GM12892 (cell line): ENCODE measurements at regions not wholly inside any gene's neighbourhood (a gene's known extent, or its start where the extent isn't known, plus 50 kb on each side); places are given as distances from the start of the nearest gene placed in this dataset.

ENCODE experiments used
- DNase-seq: peaks from one replicate; pipeline ENCODE4 v3.0.0; 2011; ENCODE audit not compliant: insufficient read length
- FAIRE-seq: peaks from 2 replicates; lab custom pipeline; 2011; peaks lifted over from hg19 to GRCh38; lab: Jason Lieb, UNC
- POLR2A ChIP-seq: IDR thresholded peaks from 2 replicates; pipeline ENCODE4 v1.6.1; 2011; ENCODE audit warnings: low read depth, low read length, control low read depth
- POLR2AphosphoS5 ChIP-seq: IDR thresholded peaks from 2 replicates; pipeline ENCODE4 v1.6.1; 2011; ENCODE audit warnings: low read depth, low read length, control low read depth
- TAF1 ChIP-seq: IDR thresholded peaks from 2 replicates; pipeline ENCODE4 v1.6.1; 2011; ENCODE audit warnings: low read depth, mild to moderate bottlenecking, control low read depth, low read length, borderline replicate concordance

GRCh38 chr2:16137080-16137755 is 196.9 kb downstream of the MYCN start:
- DNase-seq (no peak), FAIRE-seq (no peak)
- TF ChIP-seq POLR2A (no peak), TAF1 (no peak), POLR2AphosphoS5 (no peak)

- DNase-seq, result no peak
- TF ChIP-seq POLR2AphosphoS5 (no peak), POLR2A (no peak), TAF1 (no peak)
- FAIRE-seq, result no peak
These were observed 196.2 kb downstream of the MYCN start for GRCh38 chr2:16136461-16137035.

- no peak for FAIRE-seq
- no peak for DNase-seq
- TF ChIP-seq POLR2AphosphoS5, result no peak
- TF ChIP-seq TAF1, result no peak
- TF ChIP-seq POLR2A, result no peak
These were observed 195.6 kb downstream of the MYCN start for GRCh38 chr2:16135913-16136310.

- TF ChIP-seq TAF1 (no peak), POLR2A (no peak), POLR2AphosphoS5 (no peak)
- FAIRE-seq (no peak), DNase-seq (no peak)
These were observed 195.0 kb downstream of the MYCN start for GRCh38 chr2:16135196-16135912.

- FAIRE-seq (no peak), DNase-seq (no peak)
- no peak for TF ChIP-seq POLR2AphosphoS5
- TF ChIP-seq TAF1, result no peak
- no peak for TF ChIP-seq POLR2A
These were observed 194.3 kb downstream of the MYCN start for GRCh38 chr2:16134436-16135165.

GRCh38 chr2:16130906-16131400 is 190.6 kb downstream of the MYCN start:
- TF ChIP-seq POLR2A (no peak), TAF1 (no peak)
- FAIRE-seq (no peak), DNase-seq (no peak)

GRCh38 chr2:16130541-16130880 is 190.2 kb downstream of the MYCN start:
- FAIRE-seq, result no peak
- no peak for DNase-seq
- TF ChIP-seq TAF1 (no peak), POLR2A (no peak), POLR2AphosphoS5 (no peak)

- DNase-seq (no peak), FAIRE-seq (no peak)
- TF ChIP-seq TAF1 (no peak), POLR2A (no peak), POLR2AphosphoS5 (no peak)
These were observed 189.6 kb downstream of the MYCN start for GRCh38 chr2:16129716-16130540.

- DNase-seq (no peak), FAIRE-seq (no peak)
- no peak for TF ChIP-seq POLR2A
- TF ChIP-seq TAF1, result no peak
- TF ChIP-seq POLR2AphosphoS5, result no peak
These were observed 188.6 kb downstream of the MYCN start for GRCh38 chr2:16128746-16129610.

GRCh38 chr2:16127958-16128357 is 187.6 kb downstream of the MYCN start:
- DNase-seq, result no peak
- TF ChIP-seq POLR2A (no peak), TAF1 (no peak), POLR2AphosphoS5 (no peak)
- no peak for FAIRE-seq
